ENCODE measurements at regions not wholly inside any gene's neighbourhood (a gene's known extent, or its start where the extent isn't known, plus 50 kb on each side); places are given as distances from the start of the nearest gene placed in this dataset.

- H3K4me3 ChIP-seq = no peak overlapping the region
- H3K27ac ChIP-seq = no peak overlapping the region
- intact Hi-C loops (cut with DNase I) = no loop called here
- DNase-seq = no peak
- WGBS, 2 donors = 84 to 86% methylated on average over 1 of the region's 1 CpG
- H3K27me3 ChIP-seq = no peaks in the 10 kb centered on the region
- no peaks in the 10 kb centered on the region for H3K4me1 ChIP-seq
- H3K36me3 ChIP-seq = no peaks in the 10 kb centered on the region
- H3K9me3 ChIP-seq = no peaks in the 10 kb centered on the region
- TF ChIP-seq, protein P1, sequence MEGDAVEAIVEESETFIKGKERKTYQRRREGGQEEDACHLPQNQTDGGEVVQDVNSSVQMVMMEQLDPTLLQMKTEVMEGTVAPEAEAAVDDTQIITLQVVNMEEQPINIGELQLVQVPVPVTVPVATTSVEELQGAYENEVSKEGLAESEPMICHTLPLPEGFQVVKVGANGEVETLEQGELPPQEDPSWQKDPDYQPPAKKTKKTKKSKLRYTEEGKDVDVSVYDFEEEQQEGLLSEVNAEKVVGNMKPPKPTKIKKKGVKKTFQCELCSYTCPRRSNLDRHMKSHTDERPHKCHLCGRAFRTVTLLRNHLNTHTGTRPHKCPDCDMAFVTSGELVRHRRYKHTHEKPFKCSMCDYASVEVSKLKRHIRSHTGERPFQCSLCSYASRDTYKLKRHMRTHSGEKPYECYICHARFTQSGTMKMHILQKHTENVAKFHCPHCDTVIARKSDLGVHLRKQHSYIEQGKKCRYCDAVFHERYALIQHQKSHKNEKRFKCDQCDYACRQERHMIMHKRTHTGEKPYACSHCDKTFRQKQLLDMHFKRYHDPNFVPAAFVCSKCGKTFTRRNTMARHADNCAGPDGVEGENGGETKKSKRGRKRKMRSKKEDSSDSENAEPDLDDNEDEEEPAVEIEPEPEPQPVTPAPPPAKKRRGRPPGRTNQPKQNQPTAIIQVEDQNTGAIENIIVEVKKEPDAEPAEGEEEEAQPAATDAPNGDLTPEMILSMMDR (IDR thresholded peaks at IDR 0.05) = no peak
- no peak for TF ChIP-seq POLR2AphosphoS5 (IDR thresholded peaks at IDR 0.05)
- no peak for TF ChIP-seq EP300 (IDR thresholded peaks at IDR 0.05)
- TF ChIP-seq POLR2A (IDR thresholded peaks at IDR 0.05) = no peak
These were observed 1938.7 kb upstream of the NUDT12 start for GRCh38 chr5:105501315-105501714.

GRCh38 chr5:105475401-105475800 lies 1912.8 kb upstream of the NUDT12 start:
- no peak for DNase-seq
- H3K4me3 ChIP-seq = no peak overlapping the region
- H3K36me3 ChIP-seq = no peaks in the 10 kb centered on the region
- no peaks in the 10 kb centered on the region for H3K9me3 ChIP-seq
- 69 to 78% methylated on average over 3 of the region's 3 CpGs for WGBS, 2 donors
- intact Hi-C loops (cut with DNase I) = no loop called here
- H3K4me1 ChIP-seq = no peaks in the 10 kb centered on the region
- no peak overlapping the region for H3K27ac ChIP-seq
- TF ChIP-seq POLR2A (IDR thresholded peaks at IDR 0.05) (no peak), POLR2AphosphoS5 (IDR thresholded peaks at IDR 0.05) (no peak), EP300 (IDR thresholded peaks at IDR 0.05) (no peak)
- TF ChIP-seq, protein P1 (IDR thresholded peaks at IDR 0.05) = no peak
- no peaks in the 10 kb centered on the region for H3K27me3 ChIP-seq

DNA sequence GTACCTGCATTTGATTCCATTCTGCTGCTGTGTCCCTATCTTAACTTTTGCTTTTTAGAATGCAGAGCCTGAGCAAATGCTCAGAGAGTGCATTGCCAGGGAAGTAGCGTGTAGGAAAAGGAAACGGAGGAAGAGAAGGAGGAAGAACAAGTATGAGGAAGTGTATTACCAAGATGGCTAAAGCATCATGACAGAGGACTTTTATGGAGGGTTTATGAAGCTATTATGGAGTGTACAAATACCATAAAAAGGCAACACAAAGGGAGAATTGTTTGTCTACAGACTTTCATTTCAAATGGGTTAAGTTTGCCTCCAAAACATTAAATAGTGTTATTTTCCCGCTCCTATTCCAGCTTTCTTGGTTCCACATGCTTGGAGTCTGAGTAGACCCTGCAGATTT lies 1899.8 kb upstream of the NUDT12 start:
- Histone ChIP-seq H3K27me3 (no peaks in the 10 kb centered on the region), H3K27ac (no peak overlapping the region), H3K9me3 (peaks cover 0 to 5% (median 2%) of the 10 kb centered on the region in 4 donors), H3K36me3 (no peaks in the 10 kb centered on the region), H3K4me3 (no peak overlapping the region), H3K4me1 (no peaks in the 10 kb centered on the region)
- 31 to 71% methylated on average over 3 of the region's 3 CpGs for WGBS, 2 donors
- intact Hi-C loops (cut with DNase I) = no loop called here
- TF ChIP-seq EP300 (IDR thresholded peaks at IDR 0.05) = no peak
- TF ChIP-seq, protein P1 (IDR thresholded peaks at IDR 0.05) = no peak
- no peak for TF ChIP-seq POLR2A (IDR thresholded peaks at IDR 0.05)
- no peak for TF ChIP-seq POLR2AphosphoS5 (IDR thresholded peaks at IDR 0.05)
- no peak for DNase-seq

GRCh38 chr5:105460721-105461120 lies 1898.1 kb upstream of the NUDT12 start:
- no peak for TF ChIP-seq POLR2AphosphoS5 (IDR thresholded peaks at IDR 0.05)
- no peak for TF ChIP-seq POLR2A (IDR thresholded peaks at IDR 0.05)
- TF ChIP-seq, protein P1 (IDR thresholded peaks at IDR 0.05) = no peak
- no peak for TF ChIP-seq EP300 (IDR thresholded peaks at IDR 0.05)
- no peaks in the 10 kb centered on the region for H3K36me3 ChIP-seq
- no peak overlapping the region for H3K27ac ChIP-seq
- H3K4me1 ChIP-seq = no peaks in the 10 kb centered on the region
- intact Hi-C loops (cut with DNase I) = no loop called here
- H3K4me3 ChIP-seq = no peak overlapping the region
- H3K9me3 ChIP-seq = peaks cover 0 to 5% (median 2%) of the 10 kb centered on the region in 4 donors
- no peaks in the 10 kb centered on the region for H3K27me3 ChIP-seq
- DNase-seq = no peak
- WGBS, 2 donors = 96% methylated on average over 4 of the region's 4 CpGs

DNA sequence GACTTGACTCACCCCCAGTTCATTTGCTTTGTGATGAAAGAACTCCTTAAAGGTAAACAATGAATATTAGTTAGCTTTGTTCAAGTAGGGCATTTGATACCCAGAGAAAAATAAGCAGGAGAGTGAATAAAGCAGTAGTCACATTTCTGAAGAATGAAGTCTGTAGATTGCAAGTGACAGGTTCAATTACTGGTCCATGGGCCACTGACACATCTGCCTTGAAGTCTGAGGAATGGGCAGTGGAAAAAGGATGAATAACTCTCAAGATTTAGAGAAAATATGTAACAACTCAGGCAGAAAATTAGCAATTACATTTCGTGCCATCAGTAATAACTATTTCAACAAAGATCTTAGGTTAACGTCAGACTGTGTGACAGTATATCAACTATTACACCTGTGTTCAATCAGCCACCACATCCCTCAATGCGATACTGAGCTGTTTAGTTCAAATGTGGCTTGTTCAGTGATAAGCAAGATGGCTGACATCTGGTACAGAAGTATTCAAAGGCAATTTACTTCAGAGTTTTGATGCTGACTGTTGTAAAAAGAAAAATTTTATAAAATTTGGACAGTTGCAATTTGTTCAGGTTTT lies 1890.7 kb upstream of the NUDT12 start:
- Histone ChIP-seq H3K36me3 (no peaks in the 10 kb centered on the region), H3K4me1 (no peaks in the 10 kb centered on the region), H3K27me3 (no peaks in the 10 kb centered on the region), H3K4me3 (no peak overlapping the region), H3K9me3 (peaks cover 0 to 3% (median 0%) of the 10 kb centered on the region in 4 donors), H3K27ac (no peak overlapping the region)
- intact Hi-C loops (cut with DNase I) = no loop called here
- WGBS, 2 donors = 84 to 88% methylated on average over 3 of the region's 3 CpGs
- TF ChIP-seq POLR2A (IDR thresholded peaks at IDR 0.05) (no peak), EP300 (IDR thresholded peaks at IDR 0.05) (no peak), POLR2AphosphoS5 (IDR thresholded peaks at IDR 0.05) (no peak)
- TF ChIP-seq, protein P1 (IDR thresholded peaks at IDR 0.05) = no peak
- DNase-seq = no peak

Data from sigmoid colon (tissue), 6 donors.